Activated CD8-positive, alpha-beta T cell treated with anti-CD3 and anti-CD28 coated beads for 36 hours (primary cell): ENCODE measurements at regions not wholly inside any gene's neighbourhood (a gene's known extent, or its start where the extent isn't known, plus 50 kb on each side); places are given as distances from the start of the nearest gene placed in this dataset.

ENCODE experiments used
- ATAC-seq: fragments of 200-7000 bp; cut with Tn5 transposase; one replicate; pipeline ENCODE4 v1.10.0; 2021; ENCODE audit warnings: mild to moderate bottlenecking, moderate library complexity
- CTCF ChIA-PET: fragments of 350-600 bp; sonication (Branson Sonifier 250); formaldehyde crosslinking; loops from one replicate; lab custom pipeline; 2021; ENCODE audit warnings: antibody characterized with exemption; lab: Charles Lee
- POLR2A ChIA-PET: fragments of 350-600 bp; sonication (Branson Sonifier 250); formaldehyde crosslinking; loops from one replicate; lab custom pipeline; 2021; ENCODE audit warnings: antibody characterized with exemption; lab: Charles Lee
- DNase-seq: peaks from one replicate; pipeline ENCODE4 v3.0.0-alpha.2; 2020
- H3K27ac Mint-ChIP-seq: one replicate; pipeline ENCODE4 v1.8.0; 2021; ENCODE audit warnings: mild to moderate bottlenecking, mixed read lengths
- H3K27me3 Mint-ChIP-seq: one replicate; pipeline ENCODE4 v1.8.0; 2021; ENCODE audit warnings: mixed read lengths
- H3K36me3 Mint-ChIP-seq: one replicate; pipeline ENCODE4 v1.8.0; 2021; ENCODE audit warnings: low read depth, mixed read lengths
- H3K4me1 Mint-ChIP-seq: one replicate; pipeline ENCODE4 v1.8.0; 2021; ENCODE audit warnings: low read depth, mixed read lengths
- H3K4me3 Mint-ChIP-seq: one replicate; pipeline ENCODE4 v1.8.0; 2021; ENCODE audit warnings: mild to moderate bottlenecking, moderate library complexity, mixed read lengths
- H3K9me3 Mint-ChIP-seq: one replicate; pipeline ENCODE4 v1.8.0; 2021; ENCODE audit warnings: mixed read lengths
- intact Hi-C: fragments of 100-400 bp; cut with micrococcal nuclease; formaldehyde crosslinking; loops from one replicate; pipeline ENCODE4 v1.10.0; 2022
- TF ChIP-seq, protein P1 (sequence below): fragments of 200-600 bp; IDR thresholded peaks from one replicate; pipeline ENCODE4 v1.8.0; 2022; ENCODE audit warnings: antibody characterized with exemption, mild to moderate bottlenecking

- DNase-seq (no peak), ATAC-seq (no peak)
- intact Hi-C loops = loop anchor here (2.0 kb wide), 1 partner anchor 59 kb away; the partner anchor contains the start of gene IRF2
- peak overlapping the region; percentile 87 for H3K27ac Mint-ChIP-seq
- ChIA-PET POLR2A (interaction anchor here (1.3 to 4.0 kb wide), 4 partner anchors 18 to 270 kb away, joined by 3 to 40 read pairs (median 6); partner anchors contain the start of gene IRF2), CTCF (interaction anchor here (0.6 to 4.3 kb wide), 4 partner anchors 246 to 273 kb away, joined by 3 to 39 read pairs (median 5); no protein-coding TSS in a partner anchor)
- TF ChIP-seq, protein P1, sequence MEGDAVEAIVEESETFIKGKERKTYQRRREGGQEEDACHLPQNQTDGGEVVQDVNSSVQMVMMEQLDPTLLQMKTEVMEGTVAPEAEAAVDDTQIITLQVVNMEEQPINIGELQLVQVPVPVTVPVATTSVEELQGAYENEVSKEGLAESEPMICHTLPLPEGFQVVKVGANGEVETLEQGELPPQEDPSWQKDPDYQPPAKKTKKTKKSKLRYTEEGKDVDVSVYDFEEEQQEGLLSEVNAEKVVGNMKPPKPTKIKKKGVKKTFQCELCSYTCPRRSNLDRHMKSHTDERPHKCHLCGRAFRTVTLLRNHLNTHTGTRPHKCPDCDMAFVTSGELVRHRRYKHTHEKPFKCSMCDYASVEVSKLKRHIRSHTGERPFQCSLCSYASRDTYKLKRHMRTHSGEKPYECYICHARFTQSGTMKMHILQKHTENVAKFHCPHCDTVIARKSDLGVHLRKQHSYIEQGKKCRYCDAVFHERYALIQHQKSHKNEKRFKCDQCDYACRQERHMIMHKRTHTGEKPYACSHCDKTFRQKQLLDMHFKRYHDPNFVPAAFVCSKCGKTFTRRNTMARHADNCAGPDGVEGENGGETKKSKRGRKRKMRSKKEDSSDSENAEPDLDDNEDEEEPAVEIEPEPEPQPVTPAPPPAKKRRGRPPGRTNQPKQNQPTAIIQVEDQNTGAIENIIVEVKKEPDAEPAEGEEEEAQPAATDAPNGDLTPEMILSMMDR = no peak
- H3K27me3 Mint-ChIP-seq = no peaks in the 10 kb centered on the region
- H3K36me3 Mint-ChIP-seq = no peaks in the 10 kb centered on the region
- H3K4me1 Mint-ChIP-seq = peaks cover 63% of the 10 kb centered on the region
- H3K4me3 Mint-ChIP-seq = peak overlapping the region; percentile 5
- no peaks in the 10 kb centered on the region for H3K9me3 Mint-ChIP-seq
Observed at GRCh38 chr4:184533908-184534307, 59.6 kb upstream of the IRF2 start.

GRCh38 chr4:184531008-184531407 is 56.7 kb upstream of the IRF2 start:
- intact Hi-C loops = no loop called here
- POLR2A ChIA-PET = no interaction called here

DNA sequence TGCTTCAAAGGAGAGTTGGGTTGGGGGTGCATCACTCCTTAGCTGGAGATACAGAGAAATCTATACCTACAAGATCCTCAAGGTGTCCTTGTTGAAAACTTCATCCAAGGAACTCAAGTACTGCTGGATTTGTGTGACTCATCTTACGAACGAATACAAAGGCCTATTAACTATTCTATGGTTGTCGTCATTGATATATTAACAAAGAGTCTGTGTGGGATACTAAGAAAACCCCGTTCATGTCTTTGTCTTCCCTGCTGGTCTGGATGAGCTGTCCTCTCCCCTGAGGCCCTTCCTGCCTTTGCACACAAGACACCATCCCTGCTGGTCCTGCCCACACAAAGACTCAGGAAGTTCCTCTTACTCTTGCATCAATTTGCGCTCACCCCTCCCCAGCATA is 54.9 kb upstream of the IRF2 start:
- peaks cover 48% of the 10 kb centered on the region for H3K4me1 Mint-ChIP-seq
- ChIA-PET POLR2A (interaction anchor here (1.0 to 1.2 kb wide), 2 partner anchors 11 to 55 kb away, joined by 3 to 5 read pairs; partner anchors contain the start of gene IRF2), CTCF (interaction anchor here (1.2 to 1.4 kb wide), 2 partner anchors 13 to 16 kb away, joined by 3 read pairs; no protein-coding TSS in a partner anchor)

More at GRCh38 chr4:184531008-184531407, 56.7 kb upstream of the IRF2 start:
- Mint-ChIP-seq H3K27me3 (no peaks in the 10 kb centered on the region), H3K36me3 (no peaks in the 10 kb centered on the region), H3K4me3 (no peak overlapping the region), H3K4me1 (peaks cover 63% of the 10 kb centered on the region), H3K27ac (no peak overlapping the region), H3K9me3 (no peaks in the 10 kb centered on the region)
- ATAC-seq (no peak), DNase-seq (no peak)
- CTCF ChIA-PET = interaction anchor here (1.4 to 1.6 kb wide), 2 partner anchors 25 to 267 kb away, joined by 6 to 8 read pairs; no protein-coding TSS in a partner anchor
- TF ChIP-seq, protein P1 = no peak

GRCh38 chr4:184528713-184529112 is 54.4 kb upstream of the IRF2 start:
- intact Hi-C loops = no loop called here
- peak; percentile 53 for ATAC-seq
- H3K4me3 Mint-ChIP-seq = no peak overlapping the region
- H3K36me3 Mint-ChIP-seq = peaks cover 3% of the 10 kb centered on the region
- DNase-seq = no peak
- H3K27ac Mint-ChIP-seq = peak overlapping the region; percentile 20
- ChIA-PET CTCF (interaction anchor here (1.2 kb wide), 1 partner anchor 16 kb away, joined by 3 read pairs; no protein-coding TSS in a partner anchor), POLR2A (interaction anchor here (1.0 kb wide), 1 partner anchor 10 kb away, joined by 5 read pairs; no protein-coding TSS in a partner anchor)
- peaks cover 12% of the 10 kb centered on the region for H3K9me3 Mint-ChIP-seq
- TF ChIP-seq, protein P1 = no peak
- H3K4me1 Mint-ChIP-seq = peaks cover 46% of the 10 kb centered on the region
- H3K27me3 Mint-ChIP-seq = no peaks in the 10 kb centered on the region

More for the DNA sequence above, 54.9 kb upstream of the IRF2 start:
- intact Hi-C loops = no loop called here
- H3K27me3 Mint-ChIP-seq = no peaks in the 10 kb centered on the region
- H3K4me3 Mint-ChIP-seq = no peak overlapping the region
- no peak overlapping the region for H3K27ac Mint-ChIP-seq
- H3K9me3 Mint-ChIP-seq = peaks cover 12% of the 10 kb centered on the region
- no peak for ATAC-seq
- no peak for DNase-seq
- TF ChIP-seq, protein P1 = no peak
- peaks cover 3% of the 10 kb centered on the region for H3K36me3 Mint-ChIP-seq

- POLR2A ChIA-PET = no interaction called here
- H3K27ac Mint-ChIP-seq = peak overlapping the region; percentile 20
- intact Hi-C loops = no loop called here
- no peaks in the 10 kb centered on the region for H3K27me3 Mint-ChIP-seq
- TF ChIP-seq, protein P1 = no peak
- no peak overlapping the region for H3K4me3 Mint-ChIP-seq
- DNase-seq (no peak), ATAC-seq (no peak)
- H3K4me1 Mint-ChIP-seq = peaks cover 40% of the 10 kb centered on the region
- CTCF ChIA-PET = no interaction called here
- peaks cover 3% of the 10 kb centered on the region for H3K36me3 Mint-ChIP-seq
- peaks cover 12% of the 10 kb centered on the region for H3K9me3 Mint-ChIP-seq
Observed at GRCh38 chr4:184528051-184528450, 53.7 kb upstream of the IRF2 start.
